CD14-positive monocyte (primary cell): ENCODE measurements at regions not wholly inside any gene's neighbourhood (a gene's known extent, or its start where the extent isn't known, plus 50 kb on each side); places are given as distances from the start of the nearest gene placed in this dataset.
"Not testable (repeated sequence)": the region's sequence is repeated elsewhere in the genome, so short reads cannot be mapped to it uniquely, and the experiment has no call there.

Source experiments
- DNase-seq, 3 donors: peaks; one replicate each; pipeline ENCODE4 v3.0.0-alpha.2; 2011 to 2022
- H2AFZ ChIP-seq: 2 replicates; pipeline ENCODE4 v1.6.0; 2012; ENCODE audit warnings: mild to moderate bottlenecking, low read depth, low read length, inconsistent platforms; ENCODE audit not compliant: insufficient read depth, poor library complexity, severe bottlenecking
- H3K27ac ChIP-seq, 2 donors: 1 replicate in 1 of 2; 2 replicates in 1 of 2; pipeline ENCODE4 v1.5.1; 2012 to 2013; ENCODE audit warnings: low read length in 2 of 2, control low read depth in 1 of 2, inconsistent platforms in 1 of 2, low read depth in 1 of 2, mild to moderate bottlenecking in 1 of 2
- H3K27me3 ChIP-seq, 2 donors: one replicate each; pipeline versions ENCODE4 v1.6.0 to v1.6.1; 2011 to 2013; ENCODE audit warnings: low read length in 2 of 2; ENCODE audit not compliant: control insufficient read depth in 2 of 2, insufficient read depth in 2 of 2
- H3K36me3 ChIP-seq, 2 donors: replicated peaks in 1 of 2; 1 replicate in 1 of 2; 2 replicates in 1 of 2; pipeline versions ENCODE4 v1.5.1 to v1.6.1; 2012 to 2013; ENCODE audit warnings: low read length in 2 of 2, control low read depth in 1 of 2, inconsistent platforms in 1 of 2, mild to moderate bottlenecking in 1 of 2; ENCODE audit not compliant: insufficient read depth in 2 of 2, control insufficient read depth in 1 of 2
- H3K4me1 ChIP-seq, 2 donors: 1 replicate in 1 of 2; 2 replicates in 1 of 2; pipeline versions ENCODE4 v1.5.1 to v1.6.1; 2012 to 2013; ENCODE audit warnings: low read length in 2 of 2, control low read depth in 1 of 2, inconsistent platforms in 1 of 2, mild to moderate bottlenecking in 1 of 2, moderate library complexity in 1 of 2; ENCODE audit not compliant: insufficient read depth in 2 of 2, control insufficient read depth in 1 of 2
- H3K4me2 ChIP-seq: replicated peaks from 2 replicates; pipeline ENCODE3; 2012; ENCODE audit warnings: low read length, moderate library complexity, mild to moderate bottlenecking; ENCODE audit not compliant: poor library complexity, severe bottlenecking; ENCODE audit errors: extremely low read depth
- H3K4me3 ChIP-seq, 3 experiments: fragments of 200-600 bp in 1 of 3; sonication (generic) in 1 of 3; replicated peaks in 1 of 3; 1 replicate in 2 of 3; 2 replicates in 1 of 3; pipeline ENCODE4 v1.5.1; 2011 to 2013; ENCODE audit warnings: low read length in 3 of 3, mild to moderate bottlenecking in 3 of 3, control low read depth in 2 of 3, low read depth in 2 of 3, inconsistent platforms in 1 of 3, moderate library complexity in 1 of 3
- H3K79me2 ChIP-seq: 2 replicates; pipeline ENCODE4 v1.6.0; 2012; ENCODE audit warnings: mild to moderate bottlenecking, control low read depth, inconsistent platforms, low read length, moderate library complexity; ENCODE audit not compliant: insufficient read depth
- H3K9ac ChIP-seq: 2 replicates; pipeline ENCODE4 v1.6.0; 2017; ENCODE audit warnings: low read length, mild to moderate bottlenecking; ENCODE audit not compliant: insufficient read depth, poor library complexity, severe bottlenecking
- H3K9me3 ChIP-seq, 2 donors: replicated peaks in 1 of 2; 1 replicate in 1 of 2; 2 replicates in 1 of 2; pipeline versions ENCODE4 v1.5.1 to v1.6.1; 2012 to 2013; ENCODE audit warnings: low read length in 2 of 2, control low read depth in 1 of 2; ENCODE audit not compliant: control insufficient read depth in 1 of 2, insufficient read depth in 1 of 2
- H4K20me1 ChIP-seq: 2 replicates; pipeline ENCODE4 v1.6.0; 2012; ENCODE audit warnings: mild to moderate bottlenecking, low read length, control low read depth, moderate library complexity; ENCODE audit not compliant: insufficient read depth
- H3K27ac Mint-ChIP-seq, 7 donors: one replicate each; pipeline ENCODE4 v1.8.0; 2020; ENCODE audit warnings: mild to moderate bottlenecking in 7 of 7, mixed read lengths in 7 of 7, moderate library complexity in 6 of 7, inconsistent platforms in 2 of 7
- H3K27me3 Mint-ChIP-seq, 3 donors: one replicate each; pipeline ENCODE4 v1.8.0; 2021 to 2022; ENCODE audit warnings: low read depth in 3 of 3, mild to moderate bottlenecking in 3 of 3, mixed read lengths in 3 of 3, moderate library complexity in 3 of 3, inconsistent platforms in 1 of 3
- H3K36me3 Mint-ChIP-seq, 2 donors: one replicate each; pipeline ENCODE4 v1.8.0; 2020; ENCODE audit warnings: mixed read lengths in 2 of 2, inconsistent platforms in 1 of 2, mild to moderate bottlenecking in 1 of 2
- H3K4me1 Mint-ChIP-seq: one replicate; pipeline ENCODE4 v1.8.0; 2020; ENCODE audit warnings: mild to moderate bottlenecking, mixed read lengths
- H3K4me3 Mint-ChIP-seq, 2 donors: one replicate each; pipeline ENCODE4 v1.8.0; 2020; ENCODE audit warnings: mild to moderate bottlenecking in 2 of 2, mixed read lengths in 2 of 2, moderate library complexity in 1 of 2
- H3K9me3 Mint-ChIP-seq, 7 donors: one replicate each; pipeline ENCODE4 v1.8.0; 2020 to 2022; ENCODE audit warnings: mixed read lengths in 7 of 7, mild to moderate bottlenecking in 6 of 7, moderate library complexity in 6 of 7, inconsistent platforms in 2 of 7
- CTCF ChIP-seq: fragments of 200-600 bp; IDR thresholded peaks from one replicate; pipeline ENCODE4 v1.8.0; 2022; ENCODE audit warnings: antibody characterized with exemption, mild to moderate bottlenecking
- WGBS: methylation state at CpG from one replicate; pipeline ENCODE4 v1.1.5; 2013; ENCODE audit warnings: missing lambda C conversion rate; ENCODE audit not compliant: insufficient coverage; 5-methylcytosine and 5-hydroxymethylcytosine counted together
- intact Hi-C, 2 donors: fragments of 100-400 bp; cut with micrococcal nuclease; formaldehyde crosslinking; loops; one replicate each; pipeline versions ENCODE4 v1.15.0 to v1.15.1; 2023

DNA sequence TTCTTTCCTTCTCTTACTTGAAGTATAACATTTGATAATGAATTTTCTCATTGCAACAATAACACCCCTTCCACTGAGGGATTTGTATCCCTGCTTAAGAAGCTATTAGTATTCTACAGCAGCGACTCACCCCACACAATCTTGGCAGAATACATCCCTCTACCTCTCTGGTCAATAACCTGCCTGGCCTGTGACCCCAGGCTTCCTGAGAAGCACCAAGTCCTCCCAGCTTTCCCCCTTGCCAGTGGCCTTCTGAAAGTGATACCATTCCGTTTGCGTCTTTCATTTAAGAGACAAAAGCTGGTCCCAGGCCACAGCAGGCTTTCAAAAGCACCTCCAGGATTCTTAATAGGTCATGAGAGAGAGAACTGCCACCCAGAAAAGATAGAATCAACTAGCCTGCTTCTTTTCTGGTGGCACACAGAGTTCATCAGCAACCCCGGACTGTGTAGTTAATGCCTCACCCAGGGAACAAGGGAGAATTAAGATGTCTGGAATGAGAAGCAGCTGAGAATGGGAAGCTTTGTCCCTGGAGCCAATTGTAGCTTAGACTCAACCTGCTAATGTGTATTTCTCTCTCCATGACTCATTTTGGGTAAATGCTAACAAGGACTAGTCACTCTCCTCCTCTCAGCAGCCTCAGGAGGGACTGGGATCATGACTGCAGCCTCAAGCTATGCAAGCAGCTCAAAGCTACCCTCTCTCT lies 101.0 kb upstream of the CPNE4 start:
- TF ChIP-seq CTCF, result no peak
- no peaks in the 10 kb centered on the region for H3K79me2 ChIP-seq
- H3K9me3 ChIP-seq, result peaks cover 0 to 4% of the 10 kb centered on the region in 2 donors
- no peak overlapping the region for H3K27ac ChIP-seq
- Mint-ChIP-seq H3K27me3 (peaks cover 2 to 9% (median 9%) of the 10 kb centered on the region in 3 donors), H3K4me3 (peak overlapping the region in 1 of 2 donors; percentile 11), H3K4me1 (no peaks in the 10 kb centered on the region), H3K9me3 (peaks cover 0 to 15% (median 8%) of the 10 kb centered on the region in 7 donors), H3K27ac (no peak overlapping the region), H3K36me3 (no peaks in the 10 kb centered on the region)
- H3K27me3 ChIP-seq, result peaks cover 0 to 2% of the 10 kb centered on the region in 2 donors
- no peaks in the 10 kb centered on the region for H3K36me3 ChIP-seq
- H3K9ac ChIP-seq, result no peak overlapping the region
- 70% methylated on average over 2 of the region's 4 CpGs for WGBS
- intact Hi-C loops, result no loop called here
- H4K20me1 ChIP-seq, result no peaks in the 10 kb centered on the region
- no peak overlapping the region for H2AFZ ChIP-seq
- H3K4me1 ChIP-seq, result no peaks in the 10 kb centered on the region
- H3K4me2 ChIP-seq, result no peak overlapping the region
- DNase-seq, result no peak
- no peak overlapping the region for H3K4me3 ChIP-seq

- no peaks in the 10 kb centered on the region for H3K79me2 ChIP-seq
- TF ChIP-seq CTCF, result no peak
- H4K20me1 ChIP-seq, result no peaks in the 10 kb centered on the region
- H3K36me3 ChIP-seq, result no peaks in the 10 kb centered on the region
- no CpG with 5 or more reads among the region's 2 CpGs for WGBS
- H3K4me2 ChIP-seq, result no peak overlapping the region
- no peak overlapping the region for H3K9ac ChIP-seq
- Mint-ChIP-seq H3K4me3 (peak overlapping the region in 1 of 2 donors; percentile 11), H3K27ac (no peak overlapping the region), H3K36me3 (no peaks in the 10 kb centered on the region), H3K9me3 (peaks cover 0 to 16% (median 8%) of the 10 kb centered on the region in 7 donors), H3K27me3 (peaks cover 2 to 9% (median 9%) of the 10 kb centered on the region in 3 donors), H3K4me1 (no peaks in the 10 kb centered on the region)
- H3K9me3 ChIP-seq, result peaks cover 0 to 4% of the 10 kb centered on the region in 2 donors
- no peak overlapping the region for H3K27ac ChIP-seq
- H3K4me1 ChIP-seq, result no peaks in the 10 kb centered on the region
- peaks cover 0 to 2% of the 10 kb centered on the region in 2 donors for H3K27me3 ChIP-seq
- H2AFZ ChIP-seq, result no peak overlapping the region
- intact Hi-C loops, result no loop called here
- no peak for DNase-seq
- H3K4me3 ChIP-seq, result no peak overlapping the region
These were observed 101.5 kb upstream of the CPNE4 start for GRCh38 chr3:132136334-132136716.

- H3K4me3 Mint-ChIP-seq, H3K4me3 ChIP-seq, H3K36me3 ChIP-seq, H3K27ac ChIP-seq, H3K9ac ChIP-seq, H3K4me2 ChIP-seq, H3K27me3 ChIP-seq, H3K27ac Mint-ChIP-seq, DNase-seq, H3K79me2 ChIP-seq, H3K9me3 ChIP-seq, H3K27me3 Mint-ChIP-seq, H2AFZ ChIP-seq, H3K4me1 ChIP-seq, H3K36me3 Mint-ChIP-seq, intact Hi-C loops, H3K4me1 Mint-ChIP-seq, H4K20me1 ChIP-seq: not testable (repeated sequence)
- whole genome bisulfite sequencing, result 82% methylated on average over 12 of the region's 23 CpGs
- H3K9me3 Mint-ChIP-seq, result peaks cover 0 to 20% (median 8%) of the 10 kb centered on the region in 7 donors
These were observed 102.1 kb upstream of the CPNE4 start for GRCh38 chr3:132136902-132137301.
